Retinal pigment epithelial cell (primary cell): ENCODE measurements at regions not wholly inside any gene's neighbourhood (a gene's known extent, or its start where the extent isn't known, plus 50 kb on each side); places are given as distances from the start of the nearest gene placed in this dataset.

Experiments used
- DNase-seq: peaks from one replicate; pipeline ENCODE4 v3.0.0-alpha.2; 2010; ENCODE audit warnings: low read depth
- H3K4me3 ChIP-seq: 2 replicates; pipeline ENCODE4 v1.5.1; 2011; ENCODE audit warnings: mild to moderate bottlenecking, low read length, control low read depth, moderate library complexity
- CTCF ChIP-seq: conservative IDR thresholded peaks from 2 replicates; pipeline ENCODE4 v1.5.1; 2011; ENCODE audit warnings: low read depth, low read length, control low read depth, inconsistent platforms

- DNase-seq: no peak
These were observed 152.2 kb upstream of the HMHB1 start for GRCh38 chr5:143659599-143660238.

GRCh38 chr5:143658956-143659355, 153.0 kb upstream of the HMHB1 start:
- DNase-seq: no peak
- H3K4me3 ChIP-seq: no peak overlapping the region
- TF ChIP-seq CTCF: no peak

More at GRCh38 chr5:143659599-143660238, 152.2 kb upstream of the HMHB1 start:
- H3K4me3 ChIP-seq: no peak overlapping the region
- no peak for TF ChIP-seq CTCF

GRCh38 chr5:143657647-143658285, 154.2 kb upstream of the HMHB1 start:
- DNase-seq: no peak
- no peak overlapping the region for H3K4me3 ChIP-seq
- TF ChIP-seq CTCF: no peak

GRCh38 chr5:143653766-143654282, 158.1 kb upstream of the HMHB1 start:
- H3K4me3 ChIP-seq: no peak overlapping the region
- no peak for DNase-seq
- TF ChIP-seq CTCF: no peak

- DNase-seq: no peak
- H3K4me3 ChIP-seq: no peak overlapping the region
- no peak for TF ChIP-seq CTCF
These were observed 158.7 kb upstream of the HMHB1 start for GRCh38 chr5:143653256-143653655.

GRCh38 chr5:143652108-143652700, 159.8 kb upstream of the HMHB1 start:
- H3K4me3 ChIP-seq: no peak overlapping the region
- no peak for TF ChIP-seq CTCF
- no peak for DNase-seq
